ENCODE measurements at regions not wholly inside any gene's neighbourhood (a gene's known extent, or its start where the extent isn't known, plus 50 kb on each side); places are given as distances from the start of the nearest gene placed in this dataset.

DNA sequence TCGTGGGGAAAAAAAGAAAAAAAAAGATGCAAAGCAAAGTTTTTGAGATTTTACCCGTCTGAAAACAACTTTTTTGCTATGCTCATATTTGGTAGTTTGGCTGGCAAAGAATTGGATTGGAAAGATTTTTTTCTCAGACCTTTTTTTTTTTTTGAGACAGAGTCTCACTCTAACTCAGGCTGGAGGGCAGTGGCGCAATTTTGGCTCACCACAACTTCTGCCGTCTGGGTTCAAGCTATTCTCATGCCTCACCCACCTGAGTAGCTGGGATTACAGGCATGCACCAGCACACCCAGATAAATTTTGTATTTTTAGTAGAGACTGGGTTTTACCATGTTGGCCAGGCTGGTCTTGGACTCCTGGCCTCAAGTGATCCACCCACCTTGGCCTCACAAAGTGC lies 56.3 kb upstream of the TANC1 start:
- CTCF ChIA-PET, result interaction anchor here (0.6 to 2.8 kb wide), 3 partner anchors 29 to 990 kb away, joined by 3 to 11 read pairs (median 3); no protein-coding TSS in a partner anchor
- Mint-ChIP-seq H3K27me3 (ENCODE audit: low read depth) (no peaks in the 10 kb centered on the region), H3K9me3 (no peaks in the 10 kb centered on the region), H3K4me1 (ENCODE audit: low read depth) (no peaks in the 10 kb centered on the region), H3K4me3 (no peak overlapping the region), H3K27ac (no peak overlapping the region), H3K36me3 (ENCODE audit: low read depth) (no peaks in the 10 kb centered on the region)
- intact Hi-C loops (cut with micrococcal nuclease), result no loop called here
- DNase-seq, result no peak

DNA sequence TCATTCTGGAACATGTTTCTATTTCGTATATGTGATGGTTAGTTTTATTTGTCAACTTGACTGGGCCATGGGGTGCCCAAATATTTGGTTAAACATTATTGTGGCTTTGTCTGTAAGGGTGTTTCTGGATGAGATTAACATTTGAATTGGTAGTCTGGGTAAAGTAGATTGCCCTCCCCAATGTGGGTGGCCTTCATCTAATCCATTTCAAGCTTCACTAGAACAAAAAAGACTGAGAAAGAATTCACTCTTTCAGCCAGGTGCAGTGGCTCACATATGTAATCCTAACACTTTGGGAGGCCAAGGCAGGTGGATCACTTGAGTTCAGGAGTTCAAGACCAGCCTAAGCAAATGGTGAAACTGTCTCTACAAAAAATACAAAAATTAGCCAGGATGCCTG lies 55.7 kb upstream of the TANC1 start:
- intact Hi-C loops (cut with micrococcal nuclease), result no loop called here
- CTCF ChIA-PET, result interaction anchor here (0.6 to 2.8 kb wide), 3 partner anchors 12 to 1114 kb away, joined by 3 to 11 read pairs (median 3); no protein-coding TSS in a partner anchor
- H3K9me3 Mint-ChIP-seq, result no peaks in the 10 kb centered on the region

DNA sequence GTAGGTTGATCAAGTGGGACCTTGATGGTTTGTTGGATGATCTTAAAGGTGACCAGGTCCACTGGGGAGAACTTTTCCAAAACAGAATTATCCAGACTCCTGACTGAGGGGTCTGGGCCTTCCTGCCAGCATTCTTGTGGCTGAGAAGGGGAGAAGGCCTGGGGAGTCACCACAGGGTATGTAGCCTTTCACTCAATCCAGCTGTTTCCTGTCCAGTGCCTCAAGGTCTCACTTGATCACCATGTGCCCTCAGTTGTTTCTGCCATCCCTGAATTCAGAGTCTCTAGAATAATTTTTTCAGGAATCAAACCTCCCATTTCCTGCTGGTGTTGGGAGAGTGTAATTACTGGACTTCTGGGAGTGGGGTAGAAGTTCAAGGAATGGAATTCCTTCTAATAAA lies 54.4 kb upstream of the TANC1 start:
- no peaks in the 10 kb centered on the region for H3K36me3 Mint-ChIP-seq (ENCODE audit: low read depth)
- H3K4me3 Mint-ChIP-seq, result no peak overlapping the region
- CTCF ChIA-PET, result interaction anchor here (2.8 kb wide), 1 partner anchor 205 kb away, joined by 11 read pairs; no protein-coding TSS in a partner anchor
- H3K9me3 Mint-ChIP-seq, result no peaks in the 10 kb centered on the region
- DNase-seq, result no peak
- intact Hi-C loops (cut with micrococcal nuclease), result no loop called here
- H3K27ac Mint-ChIP-seq, result no peak overlapping the region
- H3K27me3 Mint-ChIP-seq (ENCODE audit: low read depth), result no peaks in the 10 kb centered on the region
- no peaks in the 10 kb centered on the region for H3K4me1 Mint-ChIP-seq (ENCODE audit: low read depth)

More for the DNA sequence above, 55.7 kb upstream of the TANC1 start:
- Mint-ChIP-seq H3K4me1 (ENCODE audit: low read depth) (no peaks in the 10 kb centered on the region), H3K27ac (no peak overlapping the region), H3K4me3 (no peak overlapping the region), H3K36me3 (ENCODE audit: low read depth) (no peaks in the 10 kb centered on the region), H3K27me3 (ENCODE audit: low read depth) (no peaks in the 10 kb centered on the region)
- no peak for DNase-seq

DNA sequence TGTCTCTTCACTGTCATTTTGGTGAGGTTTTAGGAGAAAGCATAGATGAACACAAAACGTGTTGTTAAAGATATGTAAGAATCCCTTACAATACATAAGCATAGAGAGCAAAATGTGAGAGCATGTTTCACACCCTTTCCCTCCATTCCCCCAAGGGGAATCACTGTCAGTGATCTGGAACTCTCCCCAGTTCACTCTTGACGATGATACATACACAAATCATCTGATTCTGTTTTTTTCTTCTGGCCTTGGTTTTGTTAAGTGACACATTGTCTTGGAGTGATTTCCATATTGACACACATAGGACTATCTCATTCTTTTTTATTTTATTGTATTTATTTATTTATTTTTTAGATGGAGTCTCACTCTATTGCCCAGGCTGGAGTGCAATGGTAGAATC lies 53.7 kb upstream of the TANC1 start:
- no peak overlapping the region for H3K27ac Mint-ChIP-seq
- no peaks in the 10 kb centered on the region for H3K36me3 Mint-ChIP-seq (ENCODE audit: low read depth)
- intact Hi-C loops (cut with micrococcal nuclease), result no loop called here
- no peak for DNase-seq
- H3K4me1 Mint-ChIP-seq (ENCODE audit: low read depth), result no peaks in the 10 kb centered on the region
- CTCF ChIA-PET, result interaction anchor here (0.6 to 2.8 kb wide), 2 partner anchors 204 to 267 kb away, joined by 4 to 11 read pairs; no protein-coding TSS in a partner anchor
- H3K9me3 Mint-ChIP-seq, result no peaks in the 10 kb centered on the region
- H3K4me3 Mint-ChIP-seq, result no peak overlapping the region
- H3K27me3 Mint-ChIP-seq (ENCODE audit: low read depth), result no peaks in the 10 kb centered on the region

DNA sequence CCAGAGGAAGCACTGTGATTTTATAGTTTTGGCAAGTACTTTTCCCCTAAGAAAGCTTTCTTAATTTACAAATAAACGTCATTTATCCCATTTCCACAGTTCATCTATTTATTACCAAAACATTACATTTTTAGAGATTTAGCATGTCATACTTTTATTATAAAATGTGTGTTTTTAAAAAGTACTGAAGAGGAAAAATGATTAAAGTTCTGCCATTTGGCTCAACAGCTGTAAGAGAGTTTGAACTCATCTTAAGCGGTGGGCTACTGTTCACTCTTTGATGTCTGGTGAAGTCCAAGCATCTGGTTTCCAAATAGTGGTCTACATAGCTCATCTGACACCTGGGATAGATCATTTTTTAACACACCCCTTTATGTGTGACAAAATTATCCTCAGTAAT lies 51.3 kb upstream of the TANC1 start:
- H3K27ac Mint-ChIP-seq, result no peak overlapping the region
- H3K9me3 Mint-ChIP-seq, result no peaks in the 10 kb centered on the region
- H3K27me3 Mint-ChIP-seq (ENCODE audit: low read depth), result no peaks in the 10 kb centered on the region
- H3K4me1 Mint-ChIP-seq (ENCODE audit: low read depth), result no peaks in the 10 kb centered on the region
- H3K36me3 Mint-ChIP-seq (ENCODE audit: low read depth), result no peaks in the 10 kb centered on the region
- CTCF ChIA-PET, result interaction anchor here (0.6 to 1.1 kb wide), 3 partner anchors 14 to 202 kb away, joined by 3 to 5 read pairs (median 4); no protein-coding TSS in a partner anchor
- DNase-seq, result no peak
- intact Hi-C loops (cut with micrococcal nuclease), result no loop called here
- H3K4me3 Mint-ChIP-seq, result no peak overlapping the region

DNA sequence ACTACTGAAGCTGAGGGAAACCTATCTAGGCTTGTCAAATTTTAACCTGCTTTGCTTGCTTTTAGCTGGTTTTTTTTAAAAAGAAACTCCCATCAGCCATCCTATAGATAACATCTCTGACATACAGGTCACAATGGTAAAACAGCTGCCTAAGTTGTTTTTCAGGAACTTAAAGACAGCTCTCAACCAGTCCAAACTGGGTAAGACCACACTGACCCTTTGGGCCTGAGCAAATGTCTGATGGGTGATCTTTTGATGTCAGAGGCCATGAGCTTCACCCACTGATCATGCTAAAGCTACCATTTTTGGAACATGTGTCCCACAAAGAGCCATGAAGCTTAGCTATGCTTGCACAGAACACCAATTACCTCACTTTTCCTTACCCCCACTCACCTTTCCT lies 50.0 kb upstream of the TANC1 start:
- H3K4me1 Mint-ChIP-seq (ENCODE audit: low read depth), result no peaks in the 10 kb centered on the region
- H3K27me3 Mint-ChIP-seq (ENCODE audit: low read depth), result no peaks in the 10 kb centered on the region
- H3K9me3 Mint-ChIP-seq, result no peaks in the 10 kb centered on the region
- no peak overlapping the region for H3K27ac Mint-ChIP-seq
- no peaks in the 10 kb centered on the region for H3K36me3 Mint-ChIP-seq (ENCODE audit: low read depth)
- no peak for DNase-seq
- CTCF ChIA-PET, result interaction anchor here (0.5 to 1.1 kb wide), 3 partner anchors 15 to 200 kb away, joined by 3 read pairs; no protein-coding TSS in a partner anchor
- H3K4me3 Mint-ChIP-seq, result no peak overlapping the region
- intact Hi-C loops (cut with micrococcal nuclease), result no loop called here

Data from activated naive CD4-positive, alpha-beta T cell treated with anti-CD3 and anti-CD28 coated beads for 36 hours (primary cell).